Upper lobe of left lung (tissue), 4 donors: ENCODE measurements at regions not wholly inside any gene's neighbourhood (a gene's known extent, or its start where the extent isn't known, plus 50 kb on each side); places are given as distances from the start of the nearest gene placed in this dataset.

Experiments used
- CTCF ChIP-seq, 6 experiments: fragments of 450-650 bp in 4 of 6; fragments of 200-600 bp in 2 of 6; sonication (generic) in 2 of 6; IDR thresholded peaks; one replicate each; pipeline ENCODE4 v1.5.1; 2016 to 2019; ENCODE audit warnings: antibody characterized with exemption in 6 of 6
- POLR2A ChIP-seq, 4 donors: fragments of 450-650 bp; IDR thresholded peaks; one replicate each; pipeline ENCODE4 v1.5.1; 2016 to 2017; ENCODE audit warnings: antibody characterized with exemption in 4 of 4, mild to moderate bottlenecking in 2 of 4

DNA sequence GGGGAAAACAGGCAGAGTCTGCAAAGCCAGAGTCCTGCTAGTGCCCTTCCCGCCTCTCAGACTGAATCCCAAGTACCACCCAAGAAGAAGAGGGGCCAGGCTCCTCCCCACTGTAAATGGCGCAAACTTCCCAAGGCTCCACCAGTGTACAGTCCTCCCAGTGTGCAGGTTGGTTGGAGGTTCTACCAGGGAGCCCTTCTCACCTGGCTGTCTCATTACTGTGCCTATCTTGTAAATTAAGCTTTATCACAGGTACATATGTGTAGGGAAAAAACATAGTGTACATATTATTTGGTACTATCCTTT is 189.7 kb downstream of the FSCB start:
- no peak for TF ChIP-seq POLR2A (IDR thresholded peaks at IDR 0.05)
- no peak for TF ChIP-seq CTCF (IDR thresholded peaks at IDR 0.05)
